Renal cortex interstitium (tissue), 11 donors: ENCODE measurements at regions not wholly inside any gene's neighbourhood (a gene's known extent, or its start where the extent isn't known, plus 50 kb on each side); places are given as distances from the start of the nearest gene placed in this dataset.

Source experiments
- DNase-seq, 11 donors: peaks; one replicate each; pipeline ENCODE4 v3.0.0-alpha.2; 2013; ENCODE audit warnings: low read depth in 9 of 11, low spot score in 4 of 11; ENCODE audit errors: extremely low read depth in 1 of 11

DNA sequence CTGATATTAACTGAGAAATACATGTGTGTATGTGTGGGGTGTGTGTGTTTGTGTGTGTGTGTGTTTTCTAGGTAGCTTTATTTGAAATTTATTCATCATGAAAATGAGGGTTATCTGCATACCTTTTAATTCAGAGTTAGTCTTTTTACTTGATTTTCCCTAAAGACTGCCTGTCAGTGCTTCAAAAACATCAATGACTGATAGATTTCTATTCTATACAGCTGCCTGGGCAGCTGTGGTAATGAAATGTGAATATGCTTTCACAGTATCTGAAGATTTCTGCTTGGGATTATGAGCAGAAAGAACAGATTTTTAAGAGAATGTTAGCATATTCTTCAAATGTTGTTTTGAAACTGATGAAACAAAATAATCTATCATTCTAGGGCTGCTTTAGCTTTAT, 119.7 kb upstream of the ZRANB2 start:
- no peak for DNase-seq

DNA sequence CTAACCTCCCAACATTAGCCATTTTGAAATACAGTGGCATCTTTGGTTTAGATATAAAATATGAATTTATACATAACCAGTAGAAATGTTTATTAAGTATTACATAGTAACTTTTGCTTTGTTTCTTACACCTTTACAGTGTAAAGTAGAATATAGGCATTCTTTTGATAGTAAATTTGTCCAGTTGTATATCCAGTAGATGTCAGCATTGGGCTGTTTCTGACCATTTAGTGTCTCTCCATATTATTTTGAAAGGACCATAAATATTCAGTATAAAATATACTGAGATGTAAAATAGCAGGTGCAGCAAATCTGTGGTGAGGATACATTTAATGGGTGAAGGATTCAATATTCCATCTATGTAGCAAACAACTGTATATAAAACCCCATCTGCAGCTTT, 115.8 kb upstream of the ZRANB2 start:
- no peak for DNase-seq

DNA sequence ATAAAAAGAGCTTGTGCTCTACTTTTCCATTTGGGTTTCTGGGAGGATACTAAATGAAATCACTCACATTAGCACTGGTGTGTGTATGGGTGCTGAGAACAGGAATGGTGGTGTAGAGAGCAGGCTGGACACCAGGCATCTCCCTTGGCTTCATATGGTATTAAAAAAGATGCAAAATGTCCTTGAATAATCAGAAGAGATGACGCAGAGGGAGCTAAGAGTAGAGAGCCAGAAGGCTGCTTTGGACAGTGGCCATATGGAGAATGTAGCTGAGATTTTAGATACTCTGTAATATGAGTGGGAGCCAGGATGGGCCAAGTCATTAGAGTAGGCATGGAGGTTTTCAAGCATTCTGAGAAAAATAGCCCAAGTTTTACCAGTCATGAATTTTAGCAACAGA, 112.3 kb upstream of the ZRANB2 start:
- DNase-seq, result no peak

DNA sequence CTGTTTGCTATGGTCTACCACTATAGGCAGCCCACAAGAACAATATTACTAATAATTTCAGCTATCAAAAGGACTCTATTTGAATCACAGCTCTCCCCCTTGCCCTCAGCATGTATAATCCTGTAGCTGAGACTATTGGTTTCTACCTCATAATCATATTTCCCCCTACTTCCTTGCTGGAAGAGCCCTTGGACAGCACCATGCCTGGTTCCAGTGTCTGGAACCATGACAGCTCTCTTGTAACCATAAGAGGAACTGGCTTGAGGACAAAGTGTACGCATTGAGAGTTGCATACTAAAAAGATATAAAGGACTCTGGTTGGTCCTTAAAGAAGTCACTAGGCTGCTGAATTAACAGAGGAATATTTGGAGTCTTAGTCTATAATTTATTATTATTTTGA, 110.7 kb upstream of the ZRANB2 start:
- no peak for DNase-seq

DNA sequence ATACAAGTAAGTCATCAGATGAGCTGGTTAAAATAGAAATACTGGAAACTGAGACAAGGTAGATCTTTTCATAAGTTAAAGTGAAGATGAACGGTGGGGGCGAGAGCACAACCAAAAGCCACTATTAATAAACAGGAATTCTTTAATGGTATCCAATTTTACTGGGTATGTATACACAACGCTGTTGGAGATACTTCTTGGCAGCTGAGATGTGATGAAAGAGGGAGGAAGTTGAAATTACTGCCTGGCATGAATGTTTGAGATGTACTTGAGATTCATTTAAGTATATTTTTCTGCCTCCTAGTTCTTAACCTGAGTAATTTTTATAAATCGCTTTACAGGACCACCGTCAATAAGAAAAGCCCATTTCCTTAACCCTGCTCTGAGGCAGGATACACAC, 110.0 kb upstream of the ZRANB2 start:
- DNase-seq, result no peak

DNA sequence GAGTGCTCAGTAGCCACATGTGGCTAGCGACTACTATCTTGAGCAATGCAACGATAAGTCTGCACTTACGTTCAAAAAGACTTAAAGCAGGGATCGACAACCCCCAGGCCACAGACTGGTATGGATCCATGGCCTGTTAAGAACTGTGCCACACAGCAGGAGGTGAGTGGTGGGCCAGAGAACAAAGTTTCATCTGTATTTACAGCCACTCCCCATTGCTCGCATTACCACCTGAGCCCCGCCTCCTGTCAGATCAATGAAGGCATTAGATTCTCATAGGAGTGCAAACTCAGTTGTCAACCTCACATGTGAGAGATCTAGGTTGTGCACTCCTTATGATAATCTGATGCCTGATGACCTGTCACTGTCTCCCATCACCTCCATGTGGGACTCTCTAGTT, 103.6 kb upstream of the ZRANB2 start:
- DNase-seq, result no peak

DNA sequence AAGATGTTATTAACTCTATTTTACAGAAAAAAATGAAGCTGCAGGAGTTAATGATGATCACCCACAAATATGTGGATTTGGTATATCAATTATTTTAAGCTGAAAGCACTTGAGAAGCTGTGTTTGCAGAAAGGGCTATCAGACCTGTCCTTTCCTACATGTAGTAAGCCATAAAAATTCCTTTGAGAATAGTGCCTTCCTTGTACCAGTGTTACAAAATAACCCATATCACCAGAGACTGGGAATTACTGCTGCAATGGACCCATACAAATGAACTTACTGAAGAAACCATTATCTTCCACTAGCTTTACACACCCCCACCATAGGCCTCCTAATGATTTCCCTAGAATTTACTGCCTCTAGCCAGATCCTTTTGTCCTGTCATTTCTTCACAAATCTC, 99.2 kb upstream of the ZRANB2 start:
- DNase-seq, result no peak

DNA sequence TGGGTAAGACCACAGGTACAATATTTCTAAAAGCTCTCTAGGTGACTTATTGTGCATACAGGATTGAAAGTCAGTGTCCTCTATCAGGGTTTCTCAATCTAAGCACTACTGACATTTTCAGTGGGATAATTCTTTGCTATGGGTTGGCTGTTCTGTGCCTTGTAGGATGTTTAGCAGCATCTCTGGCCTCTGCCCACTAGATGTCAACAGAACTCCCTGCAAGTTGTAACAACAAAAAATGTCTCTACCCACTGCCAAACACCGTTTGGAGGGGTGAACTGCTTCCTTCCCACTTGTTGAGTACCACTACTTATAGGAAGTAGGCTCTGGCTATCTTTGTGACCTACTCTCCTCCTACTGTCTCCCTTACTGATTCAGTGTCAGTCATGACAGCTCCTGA, 90.1 kb upstream of the ZRANB2 start:
- DNase-seq, result no peak

DNA sequence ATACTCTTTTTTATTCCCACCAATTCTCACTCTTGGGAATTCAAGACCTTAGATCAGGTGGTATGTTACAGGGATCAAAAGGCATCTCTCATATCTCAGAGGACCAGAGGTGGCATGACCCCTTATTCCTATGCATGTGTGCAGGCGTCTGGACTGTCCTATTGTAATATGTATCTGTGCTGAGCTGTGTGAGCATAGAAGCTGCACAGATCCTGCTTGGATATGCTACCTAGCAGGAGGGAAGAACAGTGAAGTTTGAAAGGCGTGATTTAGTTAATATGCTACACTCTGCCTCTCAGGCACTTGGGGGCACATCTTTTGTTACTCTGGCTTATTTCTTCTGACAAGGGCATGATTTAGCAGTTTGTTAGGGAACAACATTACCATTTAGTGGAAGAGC, 86.7 kb upstream of the ZRANB2 start:
- no peak for DNase-seq

DNA sequence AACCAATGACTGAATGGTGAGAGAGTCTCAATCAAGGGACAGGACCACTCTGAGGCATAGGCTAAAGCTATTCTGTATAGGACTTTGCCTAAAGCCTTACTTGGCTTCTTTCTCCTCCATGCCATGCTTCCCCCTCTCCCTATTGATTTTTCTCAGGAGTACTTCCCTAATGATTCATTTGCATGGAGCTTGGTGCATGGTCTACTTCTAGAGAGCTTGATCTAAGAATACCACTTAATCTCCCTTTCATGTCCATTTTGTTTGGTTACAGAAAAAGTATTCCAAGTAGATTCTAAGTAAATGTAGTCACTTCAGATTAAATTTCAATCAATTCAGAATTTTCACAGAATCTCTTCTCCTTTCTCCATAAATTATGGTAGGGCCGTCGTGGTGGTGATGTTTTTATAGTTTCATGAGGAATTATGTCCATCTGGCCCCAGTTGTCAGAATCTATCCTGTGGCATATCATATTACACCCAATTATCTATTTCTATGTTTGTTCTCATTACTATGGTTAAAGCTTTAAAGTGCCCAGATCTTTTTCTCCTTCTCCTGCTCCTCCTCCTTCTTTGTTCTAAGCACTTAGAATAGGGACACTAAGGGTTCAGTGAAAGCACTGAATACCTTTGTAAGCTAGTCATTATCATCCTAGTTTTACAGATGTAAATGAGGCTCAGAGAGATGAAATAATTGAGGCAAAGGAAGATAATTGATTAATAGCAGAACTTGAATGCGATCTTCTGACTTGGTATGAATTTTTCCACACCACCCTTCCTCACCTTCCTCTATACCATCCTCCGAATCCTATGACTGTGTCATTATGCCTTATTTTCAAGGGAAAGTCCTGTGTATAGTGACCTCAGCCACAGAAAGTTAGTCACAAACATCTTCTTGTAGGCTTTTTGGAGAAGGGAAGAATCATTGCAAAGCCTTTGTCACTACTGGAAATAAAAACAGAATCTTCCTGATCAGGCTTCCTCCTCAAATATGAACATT, 85.6 kb upstream of the ZRANB2 start:
- no peak for DNase-seq

DNA sequence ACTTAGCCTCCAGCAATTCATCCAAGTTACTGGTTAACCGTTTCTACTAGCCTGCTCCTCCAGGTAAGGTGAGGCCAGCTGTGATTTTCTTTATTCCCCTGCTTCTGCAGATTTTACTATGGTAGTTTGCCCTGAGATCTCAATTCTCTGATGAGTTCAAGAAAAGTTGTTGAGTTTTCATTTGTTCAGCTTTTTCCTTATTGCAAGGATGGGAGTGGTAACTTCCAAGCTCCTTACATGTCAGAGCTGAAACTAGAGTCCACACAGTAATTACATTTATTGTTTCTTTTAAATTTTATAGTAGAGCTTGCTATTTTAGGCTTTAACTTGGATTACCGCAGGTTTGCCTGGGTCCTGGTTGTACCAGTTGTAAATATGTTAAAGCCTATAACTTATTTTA, 76.9 kb upstream of the ZRANB2 start:
- no peak for DNase-seq

DNA sequence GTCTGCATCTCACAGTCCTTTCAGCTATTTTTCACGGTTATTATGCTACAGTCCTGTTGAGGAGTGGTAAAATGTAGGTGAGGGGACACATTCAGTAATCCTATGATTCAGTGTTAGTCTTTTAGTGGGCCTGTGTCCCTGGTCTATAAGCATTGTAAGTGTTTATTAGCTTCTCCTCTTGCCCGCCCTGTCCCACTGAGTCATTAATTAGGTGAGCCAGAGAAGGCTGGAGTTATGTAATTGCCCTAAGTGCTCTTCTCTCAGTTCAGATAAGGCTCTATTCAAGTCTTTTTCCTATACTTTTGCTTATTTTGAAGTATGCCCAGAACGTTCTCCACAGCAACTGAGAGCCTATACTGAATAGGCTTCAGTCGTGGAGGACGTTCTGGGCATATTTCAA, 76.3 kb upstream of the ZRANB2 start:
- no peak for DNase-seq

DNA sequence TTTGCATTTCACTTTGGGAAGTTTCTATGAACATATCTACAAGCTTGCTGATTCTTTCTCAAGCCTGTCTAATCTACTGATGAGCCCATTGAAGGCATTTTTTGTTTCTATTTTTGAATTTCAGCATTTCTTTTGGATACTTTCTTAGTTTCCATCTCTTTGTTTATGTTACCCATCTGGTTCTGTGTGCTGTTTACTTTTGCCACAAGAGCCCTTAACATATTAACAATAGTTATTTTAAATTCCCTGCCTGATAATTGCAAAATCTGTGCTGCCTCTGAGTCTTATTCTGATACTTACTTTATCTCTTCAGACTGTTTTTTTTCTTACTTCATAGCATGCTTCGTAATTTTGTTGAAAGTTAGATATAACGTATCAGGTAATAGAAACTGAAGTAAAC, 75.8 kb upstream of the ZRANB2 start:
- no peak for DNase-seq

DNA sequence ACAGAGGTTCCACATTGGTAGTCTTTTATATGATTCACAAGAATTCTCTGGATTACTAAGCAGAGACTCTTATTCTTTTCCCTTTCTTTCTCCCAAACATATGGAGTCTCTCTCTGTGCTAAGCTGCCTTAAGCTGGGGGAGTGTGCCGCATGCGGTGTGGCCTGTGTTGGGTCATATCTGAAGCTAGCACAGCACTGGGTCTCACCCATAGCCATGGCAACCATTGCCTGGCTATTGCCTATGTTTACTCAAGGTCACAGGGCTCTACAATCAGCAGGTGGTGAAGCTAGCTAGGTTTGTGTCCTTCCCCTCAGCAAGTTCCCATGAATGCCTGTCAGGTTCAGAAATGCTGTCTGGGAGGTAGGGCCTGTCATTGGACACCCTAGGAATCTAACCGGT, 73.6 kb upstream of the ZRANB2 start:
- no peak for DNase-seq

DNA sequence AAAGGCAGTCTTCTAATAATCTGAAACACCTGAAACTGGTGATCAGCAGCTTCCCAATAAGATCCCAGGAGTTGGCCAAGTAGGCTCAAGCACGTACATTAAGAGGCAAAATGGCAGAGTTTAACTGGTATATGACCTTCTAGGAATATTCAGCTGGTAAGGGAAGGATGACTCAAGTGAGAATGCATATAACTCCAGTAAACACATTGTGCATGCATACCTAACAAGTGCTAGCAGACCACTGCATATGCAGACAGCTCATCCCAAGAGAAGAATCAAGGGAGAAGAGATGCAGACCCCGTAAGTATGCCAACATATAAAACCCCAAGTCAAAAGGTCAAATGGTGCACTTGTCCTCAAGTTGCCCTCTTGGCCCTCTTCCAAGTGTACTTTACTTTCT, 73.0 kb upstream of the ZRANB2 start:
- DNase-seq, result no peak

DNA sequence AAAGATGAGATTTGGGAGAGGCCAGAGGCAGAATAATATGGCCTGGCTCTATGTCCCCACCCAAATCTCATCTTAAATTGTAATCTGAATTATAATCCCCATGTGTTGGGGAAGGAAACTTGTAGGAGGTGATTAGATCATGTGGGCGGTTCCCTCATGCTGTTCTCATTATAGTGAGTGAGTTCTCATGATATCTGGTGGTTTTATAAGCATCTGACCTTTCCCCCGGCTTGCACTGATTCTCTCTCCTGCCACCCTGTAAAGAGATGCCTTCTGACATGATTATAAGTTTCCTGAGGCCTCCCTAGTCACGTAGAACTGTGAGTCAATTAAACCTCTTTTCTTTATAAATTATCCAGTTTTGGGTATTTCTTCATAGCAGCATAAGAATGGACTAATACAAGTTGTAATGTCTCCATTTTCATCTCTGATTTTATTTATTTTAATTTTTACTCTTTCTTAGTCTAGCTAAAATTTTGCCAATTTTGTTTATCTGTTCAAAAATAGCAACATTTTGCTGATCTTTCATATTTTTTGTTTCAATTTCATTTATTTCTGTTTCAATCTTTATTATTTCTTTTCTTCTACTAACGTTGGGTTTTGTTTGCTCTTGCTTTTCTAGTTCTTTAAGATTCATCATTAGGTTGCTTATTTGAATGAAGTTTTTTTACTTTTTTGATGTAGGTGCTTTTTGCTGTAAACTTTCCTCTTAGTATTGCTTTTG, 67.0 kb upstream of the ZRANB2 start:
- DNase-seq, result no peak

DNA sequence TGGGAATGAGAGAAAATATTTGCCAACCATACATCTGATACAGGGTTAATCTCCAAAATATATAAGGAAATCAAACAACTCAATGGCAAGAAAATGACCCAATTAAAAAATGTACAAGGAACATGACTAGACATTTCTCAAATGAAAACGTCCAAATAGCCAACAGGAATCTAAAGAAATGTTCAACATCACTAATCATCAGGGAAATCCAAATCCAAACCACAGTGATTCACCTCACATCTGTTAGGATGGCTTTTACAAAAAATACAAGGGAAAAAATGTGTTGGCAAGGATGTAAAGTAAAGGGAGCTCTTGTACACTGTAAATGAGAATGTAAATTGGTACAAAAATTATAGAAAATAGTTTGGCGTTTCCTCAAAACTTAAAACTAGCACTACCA, 54.7 kb upstream of the ZRANB2 start:
- no peak for DNase-seq
